ENCODE measurements at regions not wholly inside any gene's neighbourhood (a gene's known extent, or its start where the extent isn't known, plus 50 kb on each side); places are given as distances from the start of the nearest gene placed in this dataset.

- TF ChIP-seq FOXM1 (IDR thresholded peaks at IDR 0.05; ENCODE audit: borderline replicate concordance), result no peak
- TF ChIP-seq BHLHE40 (IDR thresholded peaks at IDR 0.05; ENCODE audit: borderline replicate concordance), result no peak
- TF ChIP-seq SP1 (IDR thresholded peaks at IDR 0.05), result no peak
- TF ChIP-seq ARNT (IDR thresholded peaks at IDR 0.05), result no peak
- no peak for TF ChIP-seq FOXA1 (IDR thresholded peaks at IDR 0.05)
- no peak for TF ChIP-seq PKNOX1 (IDR thresholded peaks at IDR 0.05)
- no peak for TF ChIP-seq CTBP1 (IDR thresholded peaks at IDR 0.05; ENCODE audit: borderline replicate concordance)
- no peak for TF ChIP-seq ZNF384 (IDR thresholded peaks at IDR 0.05)
- no peak for TF ChIP-seq NFRKB (IDR thresholded peaks at IDR 0.05)
- no peak for TF ChIP-seq L3MBTL2 (conservative IDR thresholded peaks at IDR 0.05)
- no peak for TF ChIP-seq LEF1 (IDR thresholded peaks at IDR 0.05; ENCODE audit: borderline replicate concordance)
- no peak for TF ChIP-seq HDGF (IDR thresholded peaks at IDR 0.05; ENCODE audit: borderline replicate concordance)
- no peak for TF ChIP-seq ELF4 (IDR thresholded peaks at IDR 0.05)
- TF ChIP-seq FOXK2 (IDR thresholded peaks at IDR 0.05), result no peak
These were observed 216.8 kb downstream of the RPS24 start for GRCh38 chr10:78250313-78251015.

Data from HEK293T (cell line).